IPS DF 6.9 (cell line): ENCODE measurements at regions not wholly inside any gene's neighbourhood (a gene's known extent, or its start where the extent isn't known, plus 50 kb on each side); places are given as distances from the start of the nearest gene placed in this dataset.
"Not testable (repeated sequence)": the region's sequence is repeated elsewhere in the genome, so short reads cannot be mapped to it uniquely, and the experiment has no call there.

Experiments
- DNase-seq: peaks from one replicate; pipeline ENCODE4 v3.0.0-alpha.2; 2013; ENCODE audit warnings: low read depth, low spot score
- H3K27ac ChIP-seq: one replicate; pipeline ENCODE4 v1.5.1; 2013; ENCODE audit warnings: low read length, control low read depth
- H3K27me3 ChIP-seq: 2 replicates; pipeline ENCODE4 v1.6.1; 2013; ENCODE audit warnings: mild to moderate bottlenecking, low read length; ENCODE audit not compliant: control insufficient read depth, insufficient read depth
- H3K36me3 ChIP-seq: 2 replicates; pipeline ENCODE4 v1.6.1; 2013; ENCODE audit warnings: low read length; ENCODE audit not compliant: control insufficient read depth, insufficient read depth
- H3K4me1 ChIP-seq: 2 replicates; pipeline ENCODE4 v1.6.1; 2013; ENCODE audit warnings: low read length; ENCODE audit not compliant: control insufficient read depth, insufficient read depth
- H3K4me3 ChIP-seq: 2 replicates; pipeline ENCODE4 v1.5.1; 2013; ENCODE audit warnings: mild to moderate bottlenecking, low read length
- H3K9me3 ChIP-seq: 2 replicates; pipeline ENCODE4 v1.6.1; 2013; ENCODE audit warnings: low read length, inconsistent platforms; ENCODE audit not compliant: control insufficient read depth, insufficient read depth
- WGBS: extraction: QIAGEN DNeasy Blood & Tissue Kit; methylation state at CpG from one replicate; pipeline ENCODE4 v1.1.7; 2013; ENCODE audit warnings: mixed read lengths, missing lambda C conversion rate; ENCODE audit not compliant: insufficient read length, insufficient coverage; 5-methylcytosine and 5-hydroxymethylcytosine counted together

DNA sequence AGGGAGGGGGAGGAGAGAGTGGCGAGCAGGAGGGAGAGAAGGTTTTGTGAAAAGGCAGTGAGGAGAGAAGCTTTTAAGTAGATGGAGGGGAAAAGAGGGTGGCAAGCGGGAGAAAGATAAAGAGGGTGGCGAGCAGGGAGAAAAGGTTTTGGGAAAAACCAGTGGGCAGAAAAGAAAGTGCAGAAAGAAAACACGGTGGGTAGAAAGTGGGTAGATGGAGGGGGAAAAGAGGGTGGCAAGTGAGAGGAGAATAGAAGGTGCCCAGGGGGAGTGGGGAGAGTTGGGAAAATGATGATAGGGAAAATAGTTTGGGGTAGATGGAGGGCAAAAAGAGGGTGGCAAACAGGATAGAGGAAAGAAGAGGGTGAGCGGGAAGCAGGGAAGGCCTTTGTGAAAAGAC is 69.1 kb upstream of the THOC3 start:
- not testable (repeated sequence) for DNase-seq, H3K27ac ChIP-seq, H3K9me3 ChIP-seq, H3K36me3 ChIP-seq, H3K27me3 ChIP-seq, H3K4me3 ChIP-seq, H3K4me1 ChIP-seq
- WGBS: 100% methylated on average over 1 of the region's 5 CpGs

- H3K4me3 ChIP-seq, DNase-seq, H3K9me3 ChIP-seq, H3K27ac ChIP-seq, H3K4me1 ChIP-seq, H3K27me3 ChIP-seq, H3K36me3 ChIP-seq: not testable (repeated sequence)
- no CpG with 5 or more reads among the region's 12 CpGs for WGBS
Measured at GRCh38 chr5:176040105-176040801, 72.1 kb upstream of the THOC3 start.

- H3K27me3 ChIP-seq, H3K4me1 ChIP-seq, DNase-seq, H3K9me3 ChIP-seq, H3K4me3 ChIP-seq, H3K36me3 ChIP-seq, H3K27ac ChIP-seq: not testable (repeated sequence)
- WGBS: no CpG with 5 or more reads among the region's 15 CpGs
Measured at GRCh38 chr5:176041248-176041994, 73.3 kb upstream of the THOC3 start.

- no CpG with 5 or more reads among the region's 6 CpGs for WGBS
Measured at GRCh38 chr5:176042020-176042658, 74.0 kb upstream of the THOC3 start.

GRCh38 chr5:176043252-176043829 is 75.2 kb upstream of the THOC3 start:
- H3K4me1 ChIP-seq, H3K36me3 ChIP-seq, H3K27me3 ChIP-seq, DNase-seq, H3K4me3 ChIP-seq, H3K27ac ChIP-seq, H3K9me3 ChIP-seq: not testable (repeated sequence)
- WGBS: no CpG with 5 or more reads among the region's 7 CpGs

More at GRCh38 chr5:176042020-176042658, 74.0 kb upstream of the THOC3 start:
- DNase-seq, H3K9me3 ChIP-seq, H3K36me3 ChIP-seq, H3K4me1 ChIP-seq, H3K27ac ChIP-seq, H3K27me3 ChIP-seq, H3K4me3 ChIP-seq: not testable (repeated sequence)

DNA sequence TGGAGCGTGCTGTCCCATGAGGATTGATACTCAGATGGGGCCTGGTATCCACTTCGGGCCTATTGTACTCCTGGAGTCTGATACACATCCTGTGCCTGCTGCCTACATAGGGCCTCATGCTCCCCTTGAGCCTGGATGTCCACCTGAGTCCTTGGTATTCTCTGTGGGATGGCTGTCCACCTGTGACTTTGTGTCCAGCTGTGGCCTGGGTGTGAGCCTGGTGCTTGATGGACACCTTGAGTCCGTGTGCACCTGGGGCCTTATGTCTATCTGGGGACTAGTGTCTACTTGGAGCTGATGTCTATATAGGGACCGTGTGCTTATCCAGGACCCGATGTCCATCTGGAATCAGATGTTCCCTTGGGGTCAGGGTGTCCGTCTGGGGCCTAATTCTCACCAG is 75.9 kb upstream of the THOC3 start:
- H3K9me3 ChIP-seq, DNase-seq, H3K27ac ChIP-seq, H3K4me1 ChIP-seq, H3K36me3 ChIP-seq, H3K4me3 ChIP-seq, H3K27me3 ChIP-seq: not testable (repeated sequence)
- WGBS: no CpG with 5 or more reads among the region's 6 CpGs

DNA sequence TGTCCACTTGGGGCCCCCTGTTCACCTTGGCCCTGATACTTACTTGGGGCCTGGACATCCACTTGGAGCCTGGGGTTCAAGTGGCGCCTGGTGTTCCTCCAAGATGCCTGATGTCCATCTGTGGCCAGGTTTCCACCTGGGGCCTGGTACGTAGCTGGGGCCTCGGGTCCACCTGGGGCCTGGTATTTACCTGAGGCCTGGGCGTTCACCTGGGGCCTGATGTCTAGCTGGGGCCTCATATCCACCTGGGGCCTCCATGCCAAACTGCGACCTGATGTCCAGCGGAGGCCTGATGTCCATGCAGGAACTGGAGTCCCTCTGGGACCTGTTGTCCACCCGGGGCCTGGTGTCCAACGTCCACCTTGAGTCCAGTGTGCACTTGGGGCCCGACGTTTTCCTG is 76.3 kb upstream of the THOC3 start:
- H3K27me3 ChIP-seq, H3K9me3 ChIP-seq, H3K4me3 ChIP-seq, H3K27ac ChIP-seq, H3K36me3 ChIP-seq, DNase-seq, H3K4me1 ChIP-seq: not testable (repeated sequence)
- WGBS: no CpG with 5 or more reads among the region's 10 CpGs

DNA sequence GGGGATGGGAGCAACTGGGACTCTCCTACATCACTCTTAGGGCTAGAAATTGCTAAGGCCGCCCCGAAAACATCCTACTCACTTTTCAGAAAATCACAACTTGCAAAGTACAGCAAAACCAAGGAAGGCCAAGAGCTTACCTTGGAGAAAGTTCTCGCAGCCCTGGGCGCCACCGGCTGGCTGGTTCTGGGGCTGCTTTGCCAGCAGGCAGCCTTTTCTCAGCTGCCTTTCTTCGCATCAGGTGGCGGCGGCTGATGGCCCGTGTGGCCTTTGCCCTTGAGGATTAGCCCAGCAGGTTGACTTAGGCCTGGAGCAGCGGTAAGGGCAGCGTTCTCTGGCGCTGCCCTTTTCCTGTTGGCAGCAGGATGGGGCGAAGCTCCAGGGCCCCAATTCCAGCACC is 77.3 kb upstream of the THOC3 start:
- not testable (repeated sequence) for H3K36me3 ChIP-seq, H3K4me1 ChIP-seq, H3K9me3 ChIP-seq, H3K27me3 ChIP-seq, H3K27ac ChIP-seq, H3K4me3 ChIP-seq, DNase-seq
- no CpG with 5 or more reads among the region's 13 CpGs for WGBS

- not testable (repeated sequence) for H3K36me3 ChIP-seq, H3K27ac ChIP-seq, H3K27me3 ChIP-seq, DNase-seq, H3K4me1 ChIP-seq, H3K9me3 ChIP-seq, H3K4me3 ChIP-seq
- WGBS: no CpG with 5 or more reads among the region's 6 CpGs
Measured at GRCh38 chr5:176048671-176049070, 80.6 kb upstream of the THOC3 start.

DNA sequence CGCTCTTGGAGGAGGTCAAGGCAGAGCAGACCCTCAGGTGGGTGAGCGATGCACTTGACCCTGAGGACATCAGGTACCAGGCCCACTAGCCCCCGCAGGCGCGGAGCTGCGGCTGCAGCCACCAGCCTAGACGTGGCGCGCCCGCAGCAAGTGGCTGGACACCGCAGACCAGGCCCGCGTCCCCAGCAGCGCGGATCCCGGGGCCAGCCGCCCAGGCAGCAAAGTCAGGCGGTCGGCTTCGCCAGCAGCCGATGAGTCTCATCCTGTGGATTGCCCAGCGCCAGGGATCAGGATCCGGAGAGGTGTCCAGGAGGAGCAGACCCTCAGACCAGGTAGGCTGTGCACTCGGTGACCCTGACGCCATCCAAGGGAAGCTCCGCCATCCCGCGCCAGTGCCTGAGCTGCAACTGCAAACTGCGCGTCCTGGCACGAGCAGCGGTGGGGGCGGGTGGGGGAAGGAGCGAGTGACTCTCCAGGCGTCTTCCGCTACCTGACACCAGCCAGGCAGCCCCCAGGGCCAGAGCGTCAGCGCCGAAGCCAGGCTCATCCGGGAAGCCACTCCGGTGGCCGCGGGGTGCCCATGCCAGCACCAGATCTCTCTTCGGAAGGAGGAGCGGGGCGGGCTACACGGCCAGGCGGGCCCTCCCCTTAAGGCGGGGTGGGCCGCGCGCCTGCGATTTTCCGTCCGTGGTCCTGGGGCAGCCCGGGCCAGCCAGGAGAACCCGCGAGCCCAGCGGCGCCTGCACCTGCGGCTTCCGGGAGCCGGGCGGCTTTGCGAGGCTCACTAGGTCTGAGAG is 92.6 kb upstream of the THOC3 start:
- not testable (repeated sequence) for H3K27me3 ChIP-seq, H3K9me3 ChIP-seq, H3K36me3 ChIP-seq, DNase-seq, H3K27ac ChIP-seq, H3K4me3 ChIP-seq, H3K4me1 ChIP-seq
- no CpG with 5 or more reads among the region's 65 CpGs for WGBS
